ENCODE measurements at regions not wholly inside any gene's neighbourhood (a gene's known extent, or its start where the extent isn't known, plus 50 kb on each side); places are given as distances from the start of the nearest gene placed in this dataset.
A peak's percentile ranks its signal among the peaks of the same experiment; 100 is the strongest.

GRCh38 chr6:6801005-6801335 lies 212.4 kb downstream of the LY86 start:
- no peak for DNase-seq
- intact Hi-C loops (cut with DNase I) = no loop called here
- no peak for ATAC-seq

DNA sequence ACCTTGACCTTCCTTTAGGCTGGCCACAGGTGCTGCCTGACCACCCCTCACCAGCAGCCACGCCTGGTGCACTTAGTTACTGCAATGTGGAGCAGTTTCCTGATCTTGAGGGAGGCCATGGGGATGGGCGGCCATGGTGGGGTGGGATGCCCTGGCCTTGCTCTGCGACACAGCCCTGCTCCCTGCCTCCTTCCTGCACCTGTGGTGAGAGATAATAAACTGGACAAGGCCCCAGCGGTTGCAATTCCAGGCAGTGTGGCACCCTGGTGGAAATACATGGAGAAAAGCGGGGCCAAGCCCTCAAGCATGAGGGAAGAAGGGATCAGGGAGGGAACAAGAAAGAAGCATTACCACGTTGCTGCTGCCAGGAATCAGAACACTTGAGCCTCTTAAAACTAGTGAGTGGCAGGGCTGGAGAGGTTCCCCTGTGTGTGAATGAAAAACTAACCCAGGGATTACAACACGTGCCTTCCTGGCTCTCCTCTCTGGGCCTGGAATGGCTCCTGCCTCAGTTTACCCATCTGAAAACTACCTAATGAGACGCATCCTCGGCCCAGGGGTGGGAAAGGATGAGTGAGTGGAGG lies 213.2 kb downstream of the LY86 start:
- DNase-seq (no peak), ATAC-seq (no peak)
- intact Hi-C loops (cut with DNase I) = no loop called here

- no peak for DNase-seq
- intact Hi-C loops (cut with DNase I) = no loop called here
- ATAC-seq = no peak
Measured at GRCh38 chr6:6803180-6803977, 214.9 kb downstream of the LY86 start.

DNA sequence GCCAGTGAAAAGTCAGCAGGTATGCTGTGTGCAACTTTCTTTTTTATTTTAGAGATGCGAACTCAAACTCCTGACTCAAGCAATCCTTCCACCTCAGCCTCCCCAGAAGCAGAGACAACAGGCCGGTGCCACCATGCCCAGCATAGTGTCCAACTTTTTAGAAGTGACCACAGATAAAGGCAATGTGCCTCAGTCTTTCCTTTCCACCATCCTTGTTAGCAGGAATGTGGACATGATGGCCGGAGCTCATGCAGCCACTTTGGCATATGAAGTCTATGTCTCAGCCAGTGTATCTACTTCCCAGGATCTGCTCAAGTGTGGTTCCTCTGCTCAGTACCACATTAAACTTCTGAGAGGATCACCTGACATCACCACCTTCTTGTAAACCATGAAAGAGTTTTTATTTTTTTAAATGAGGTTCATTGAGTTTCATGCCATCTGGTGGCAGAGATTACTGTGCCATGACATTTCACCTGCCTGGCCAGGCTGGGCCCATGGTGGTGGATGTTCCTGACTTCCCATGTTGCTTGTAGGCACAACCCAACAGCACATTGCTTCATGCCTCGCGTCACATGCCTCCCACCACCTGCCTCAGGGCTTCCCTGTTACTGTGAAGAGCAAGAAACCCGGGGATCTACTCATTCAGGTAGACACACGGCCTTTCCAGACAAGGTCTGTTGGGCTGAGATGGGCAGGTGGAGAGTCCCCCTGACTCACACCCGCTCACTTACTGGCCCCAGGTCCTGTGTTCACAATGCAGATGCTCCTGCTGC lies 216.5 kb downstream of the LY86 start:
- ATAC-seq (no peak), DNase-seq (no peak)
- intact Hi-C loops (cut with DNase I) = no loop called here

GRCh38 chr6:6806844-6807518 lies 218.5 kb downstream of the LY86 start:
- DNase-seq (peak; percentile 71), ATAC-seq (peak; percentile 60 to 76)
- intact Hi-C loops (cut with DNase I) = no loop called here

- DNase-seq (no peak), ATAC-seq (no peak)
- intact Hi-C loops (cut with DNase I) = no loop called here
Measured at GRCh38 chr6:6808343-6808742, 219.8 kb downstream of the LY86 start.

- no peak for ATAC-seq
Measured at GRCh38 chr6:6808915-6809314, 220.4 kb downstream of the LY86 start.

DNA sequence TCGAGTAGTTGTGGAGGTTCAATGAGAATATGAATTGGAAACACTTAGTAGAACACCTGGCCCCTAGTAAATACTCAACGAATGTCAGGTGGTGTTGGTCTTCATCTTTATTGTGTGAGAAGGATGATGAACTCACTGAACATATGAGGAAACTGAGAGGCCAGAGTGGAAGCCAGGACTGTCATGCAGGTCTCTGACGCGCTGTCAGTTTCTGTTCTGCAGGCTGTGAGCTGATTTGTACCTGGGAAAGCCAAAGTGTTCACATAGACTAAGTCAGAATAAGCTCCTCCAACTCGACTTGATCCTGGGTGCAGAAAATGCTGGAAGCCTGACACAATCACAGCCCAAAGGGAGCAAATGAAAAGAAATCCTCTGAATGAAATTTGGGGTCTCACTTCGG lies 222.2 kb downstream of the LY86 start:
- no peak for ATAC-seq
- DNase-seq = no peak
- intact Hi-C loops (cut with DNase I) = no loop called here

More at GRCh38 chr6:6808915-6809314, 220.4 kb downstream of the LY86 start:
- no peak for DNase-seq
- intact Hi-C loops (cut with DNase I) = no loop called here

DNA sequence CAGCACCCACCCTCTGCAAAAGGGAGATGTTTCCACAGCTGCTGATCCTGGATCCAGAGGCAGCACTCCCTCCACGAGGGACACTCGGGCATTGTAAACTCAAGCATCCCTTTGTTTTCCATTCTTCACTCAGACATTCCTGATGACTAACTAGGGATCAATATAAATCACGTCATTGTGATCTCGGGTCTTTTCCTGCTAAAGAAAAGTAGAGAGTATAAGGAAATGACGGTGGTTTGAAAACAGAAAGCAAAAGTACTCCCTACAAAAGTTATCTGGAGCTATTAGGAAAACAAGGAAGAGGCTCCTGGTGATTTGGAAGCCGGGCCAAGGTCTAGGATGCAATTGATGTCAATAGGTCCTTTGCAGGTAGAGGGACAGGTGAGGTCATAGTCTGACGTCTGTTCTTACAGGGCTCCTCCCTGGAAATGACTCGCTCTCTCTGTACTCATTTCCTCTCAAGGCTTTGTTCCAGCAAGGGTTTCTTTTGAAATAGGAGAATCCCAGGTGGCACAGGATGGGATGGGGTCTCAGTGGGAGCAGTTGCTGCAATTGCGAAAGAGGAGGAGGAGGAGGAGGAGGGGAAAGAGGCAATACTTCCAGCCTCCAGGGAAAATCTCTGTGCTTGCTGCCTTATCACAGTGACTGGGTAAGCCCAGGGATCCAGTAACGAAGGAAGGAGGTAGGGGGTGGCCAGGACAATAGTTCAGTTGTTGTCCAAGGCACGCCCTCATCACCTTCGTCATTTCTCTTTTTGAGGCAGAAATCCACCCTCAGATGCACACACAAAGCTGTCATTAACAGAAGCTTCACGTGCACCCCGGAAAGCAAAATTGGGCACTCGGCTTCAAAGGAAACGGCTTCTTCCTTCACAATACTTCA lies 222.8 kb downstream of the LY86 start:
- intact Hi-C loops (cut with DNase I) = no loop called here
- ATAC-seq = peak; percentile 48 to 63
- no peak for DNase-seq

DNA sequence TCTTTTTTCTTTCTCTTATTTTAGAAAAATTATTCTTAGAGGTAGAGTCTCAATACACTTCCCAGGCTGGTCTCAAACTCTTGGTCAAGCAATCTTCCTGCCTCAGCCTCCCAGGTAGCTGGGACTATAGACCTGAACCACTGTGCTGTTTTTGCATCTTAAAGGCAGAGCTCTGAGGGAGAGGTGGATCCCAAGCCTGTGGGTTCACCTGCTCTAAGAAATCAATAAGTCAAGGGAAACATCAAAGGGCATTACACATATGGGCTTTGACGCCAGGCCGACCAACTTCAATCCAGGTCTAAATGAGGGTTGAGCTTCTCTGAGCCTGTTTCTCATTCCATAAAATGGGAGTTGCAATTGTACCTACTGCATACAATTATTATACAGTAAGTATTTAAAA lies 223.9 kb downstream of the LY86 start:
- intact Hi-C loops (cut with DNase I) = no loop called here
- ATAC-seq = no peak

GRCh38 chr6:6815732-6816131 lies 227.2 kb downstream of the LY86 start:
- intact Hi-C loops (cut with DNase I) = no loop called here
- no peak for DNase-seq
- no peak for ATAC-seq

More for the DNA sequence above, 223.9 kb downstream of the LY86 start:
- DNase-seq = no peak

DNA sequence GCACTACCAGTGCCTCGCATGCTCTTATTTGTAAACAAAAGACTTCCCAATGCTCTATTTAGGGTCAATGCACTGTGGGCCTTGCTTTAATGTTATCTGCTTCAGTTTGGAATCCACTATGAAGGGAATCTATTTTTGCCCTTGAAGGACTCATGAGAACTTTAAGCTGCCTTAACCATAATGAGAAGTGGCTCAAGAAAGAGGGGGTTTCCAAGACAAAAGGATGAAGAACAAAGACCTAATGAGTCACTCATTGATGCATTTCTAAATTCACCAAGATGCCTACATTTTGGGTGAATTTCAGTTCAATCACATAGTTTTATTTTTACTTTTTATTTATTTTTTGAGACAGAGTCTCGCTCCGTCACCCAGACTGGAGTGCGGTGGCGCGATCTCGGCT lies 228.2 kb downstream of the LY86 start:
- no peak for DNase-seq
- intact Hi-C loops (cut with DNase I) = no loop called here
- ATAC-seq = no peak

DNA sequence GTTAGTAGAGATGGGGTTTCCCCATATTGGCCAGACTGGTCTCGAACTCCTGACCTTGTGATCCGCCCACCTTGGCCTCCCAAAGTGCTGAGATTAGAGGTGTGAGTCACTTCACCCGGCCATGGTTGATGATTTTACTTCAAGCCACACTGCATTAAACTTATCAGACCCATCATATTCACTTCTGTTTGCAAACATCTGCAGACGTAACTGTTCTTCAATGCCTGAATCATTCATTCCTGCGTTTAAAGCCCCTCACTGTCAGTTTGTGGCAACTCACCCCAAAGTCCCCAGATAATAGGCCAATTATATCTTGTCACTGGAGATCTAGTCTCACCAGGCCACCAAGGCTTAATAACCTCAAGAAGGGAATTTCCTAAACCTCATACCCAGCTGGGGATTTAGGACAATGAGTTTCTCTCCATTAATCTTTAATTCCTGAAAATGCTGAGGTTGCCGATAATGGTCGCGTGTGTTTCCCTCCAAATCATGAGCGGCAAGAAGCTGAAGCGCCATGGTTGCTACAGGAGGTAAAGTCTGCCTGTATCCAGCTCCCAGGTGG lies 229.6 kb downstream of the LY86 start:
- ATAC-seq = no peak
- intact Hi-C loops (cut with DNase I) = no loop called here
- no peak for DNase-seq

DNA sequence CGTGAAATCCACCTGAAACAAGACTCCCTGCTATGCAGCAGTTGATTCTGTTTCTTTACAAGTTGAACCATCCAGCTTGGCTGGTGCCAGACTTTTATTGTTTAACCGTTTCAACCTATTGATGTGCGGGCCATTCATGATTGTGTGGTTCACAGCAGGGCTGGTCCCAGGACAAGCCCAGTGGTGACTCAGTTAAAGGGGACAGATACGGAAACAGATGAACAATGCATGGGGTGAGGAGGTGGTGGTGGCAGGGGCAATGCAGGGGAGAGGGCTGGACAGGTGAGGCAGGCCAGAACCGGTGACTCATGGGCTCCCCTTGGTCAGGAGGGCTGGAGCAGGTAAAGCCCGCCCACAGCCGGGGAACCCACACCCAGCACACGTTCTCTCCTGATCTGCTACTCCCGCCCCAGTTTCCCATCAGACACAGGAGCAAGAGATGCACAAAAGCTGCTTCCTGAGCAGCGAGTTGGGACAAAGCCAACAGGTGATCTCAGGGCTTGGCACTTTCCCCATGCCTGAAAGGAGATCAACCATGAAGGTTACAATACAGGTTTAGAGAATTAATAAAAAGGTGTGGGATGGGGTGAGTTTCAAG lies 232.2 kb downstream of the LY86 start:
- DNase-seq (no peak), ATAC-seq (no peak)
- intact Hi-C loops (cut with DNase I) = loop anchor here in 1 of 2 donors (10.0 kb wide), 1 partner anchor 56 kb away; no protein-coding TSS in a partner anchor

DNA sequence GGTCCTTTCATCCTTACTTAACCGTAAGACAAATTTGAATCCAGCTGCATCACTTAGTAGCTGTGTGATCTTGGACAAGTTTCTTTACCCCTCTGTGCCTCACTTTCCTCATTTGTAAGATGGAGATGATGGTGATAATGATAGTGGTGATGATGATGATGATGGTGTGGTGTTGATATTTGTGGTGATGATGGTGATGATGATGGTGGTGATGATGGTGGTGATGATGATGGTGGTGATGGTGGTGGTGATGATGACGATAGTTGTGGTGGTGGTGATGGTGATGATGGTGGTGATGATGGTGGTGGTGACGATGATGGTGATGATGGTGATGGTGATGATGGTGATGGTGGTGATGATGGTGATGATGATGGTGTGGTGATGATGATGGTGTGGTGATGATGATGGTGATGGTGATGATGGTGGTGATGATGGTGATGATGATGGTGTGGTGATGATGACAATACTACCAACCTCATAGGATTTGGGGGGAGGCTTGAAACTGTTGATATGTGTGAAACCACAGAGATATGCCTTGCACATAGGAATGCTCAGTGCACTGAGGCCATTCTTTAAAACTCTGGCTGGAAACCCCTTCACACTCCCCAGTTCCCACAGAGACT lies 233.2 kb downstream of the LY86 start:
- intact Hi-C loops (cut with DNase I) = loop anchor here in 1 of 2 donors (10.0 kb wide), 1 partner anchor 57 kb away; no protein-coding TSS in a partner anchor
- no peak for ATAC-seq

DNA sequence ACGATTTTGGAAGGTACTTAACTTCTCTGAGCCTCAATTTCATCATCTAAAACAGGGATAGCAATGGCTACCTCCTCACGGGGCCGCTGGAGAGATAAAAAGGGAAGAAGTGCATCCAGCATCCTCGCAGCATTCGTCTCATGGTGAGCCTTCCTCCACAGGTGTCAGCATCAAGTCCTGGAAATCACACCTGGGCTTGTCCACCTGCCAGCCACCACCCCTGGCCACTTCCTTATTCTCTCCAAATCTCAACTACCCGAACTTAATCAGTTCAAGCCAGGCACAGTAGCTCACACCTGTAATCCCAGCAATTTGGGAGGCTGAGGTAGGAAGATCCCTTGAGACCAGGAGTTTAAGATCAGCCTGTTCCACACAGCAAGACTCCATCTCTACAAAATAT lies 234.5 kb downstream of the LY86 start:
- ATAC-seq (no peak), DNase-seq (no peak)
- intact Hi-C loops (cut with DNase I) = loop anchor here in 1 of 2 donors (10.0 kb wide), 1 partner anchor 58 kb away; no protein-coding TSS in a partner anchor

More for the DNA sequence above, 233.2 kb downstream of the LY86 start:
- no peak for DNase-seq

GRCh38 chr6:6823568-6824224 lies 235.2 kb downstream of the LY86 start:
- DNase-seq (no peak), ATAC-seq (no peak)
- intact Hi-C loops (cut with DNase I) = loop anchor here in 1 of 2 donors (10.0 kb wide), 1 partner anchor 59 kb away; no protein-coding TSS in a partner anchor

Measured in left cardiac atrium (tissue), 4 donors.